ENCODE measurements at regions not wholly inside any gene's neighbourhood (a gene's known extent, or its start where the extent isn't known, plus 50 kb on each side); places are given as distances from the start of the nearest gene placed in this dataset.

GRCh38 chr12:124463341-124463921 is 104.0 kb downstream of the NCOR2 start:
- Mint-ChIP-seq H3K36me3 (ENCODE audit: low read depth) (peaks cover 52% of the 10 kb centered on the region), H3K4me1 (ENCODE audit: low read depth) (peaks cover 41% of the 10 kb centered on the region), H3K27ac (no peak overlapping the region), H3K4me3 (no peak overlapping the region), H3K27me3 (no peaks in the 10 kb centered on the region), H3K9me3 (peaks cover 10% of the 10 kb centered on the region)
- TF ChIP-seq CTCF (IDR thresholded peaks at IDR 0.05): no peak
- intact Hi-C loops (cut with micrococcal nuclease): no loop called here
- ATAC-seq (no peak), DNase-seq (no peak)
- CTCF ChIA-PET: interaction anchor here (1.4 kb wide), 1 partner anchor 82 kb away, joined by 4 read pairs; no protein-coding TSS in a partner anchor
- POLR2A ChIA-PET: no interaction called here

- H3K36me3 Mint-ChIP-seq (ENCODE audit: low read depth): peaks cover 52% of the 10 kb centered on the region
- no peak overlapping the region for H3K4me3 Mint-ChIP-seq
- ChIA-PET CTCF (no interaction called here), POLR2A (no interaction called here)
- H3K4me1 Mint-ChIP-seq (ENCODE audit: low read depth): peaks cover 48% of the 10 kb centered on the region
- intact Hi-C loops (cut with micrococcal nuclease): no loop called here
- DNase-seq: no peak
- peaks cover 10% of the 10 kb centered on the region for H3K9me3 Mint-ChIP-seq
- no peaks in the 10 kb centered on the region for H3K27me3 Mint-ChIP-seq
- no peak for ATAC-seq
- no peak overlapping the region for H3K27ac Mint-ChIP-seq
- TF ChIP-seq CTCF (IDR thresholded peaks at IDR 0.05): no peak
Measured at GRCh38 chr12:124462750-124463149, 104.7 kb downstream of the NCOR2 start.

GRCh38 chr12:124461851-124462623 is 105.4 kb downstream of the NCOR2 start:
- no peak for TF ChIP-seq CTCF (IDR thresholded peaks at IDR 0.05)
- Mint-ChIP-seq H3K9me3 (peaks cover 10% of the 10 kb centered on the region), H3K4me1 (ENCODE audit: low read depth) (peaks cover 49% of the 10 kb centered on the region), H3K4me3 (no peak overlapping the region), H3K36me3 (ENCODE audit: low read depth) (peaks cover 52% of the 10 kb centered on the region), H3K27me3 (no peaks in the 10 kb centered on the region), H3K27ac (no peak overlapping the region)
- DNase-seq: no peak
- ChIA-PET CTCF (no interaction called here), POLR2A (no interaction called here)
- intact Hi-C loops (cut with micrococcal nuclease): no loop called here
- ATAC-seq: no peak

GRCh38 chr12:124461241-124461673 is 106.2 kb downstream of the NCOR2 start:
- Mint-ChIP-seq H3K4me3 (no peak overlapping the region), H3K27ac (no peak overlapping the region), H3K9me3 (peaks cover 10% of the 10 kb centered on the region), H3K4me1 (ENCODE audit: low read depth) (peaks cover 44% of the 10 kb centered on the region), H3K27me3 (no peaks in the 10 kb centered on the region), H3K36me3 (ENCODE audit: low read depth) (peaks cover 52% of the 10 kb centered on the region)
- no peak for TF ChIP-seq CTCF (IDR thresholded peaks at IDR 0.05)
- CTCF ChIA-PET: no interaction called here
- POLR2A ChIA-PET: no interaction called here
- intact Hi-C loops (cut with micrococcal nuclease): no loop called here
- DNase-seq: no peak
- no peak for ATAC-seq

GRCh38 chr12:124460771-124461170 is 106.6 kb downstream of the NCOR2 start:
- Mint-ChIP-seq H3K27me3 (no peaks in the 10 kb centered on the region), H3K27ac (no peak overlapping the region), H3K4me3 (no peak overlapping the region), H3K4me1 (ENCODE audit: low read depth) (peaks cover 44% of the 10 kb centered on the region), H3K9me3 (peaks cover 10% of the 10 kb centered on the region), H3K36me3 (ENCODE audit: low read depth) (peaks cover 53% of the 10 kb centered on the region)
- no peak for ATAC-seq
- intact Hi-C loops (cut with micrococcal nuclease): no loop called here
- CTCF ChIA-PET: no interaction called here
- no peak for TF ChIP-seq CTCF (IDR thresholded peaks at IDR 0.05)
- POLR2A ChIA-PET: no interaction called here
- DNase-seq: no peak

Measured in activated CD8-positive, alpha-beta T cell treated with anti-CD3 and anti-CD28 coated beads for 36 hours (primary cell).